OCI-LY1 (cell line): ENCODE measurements at regions not wholly inside any gene's neighbourhood (a gene's known extent, or its start where the extent isn't known, plus 50 kb on each side); places are given as distances from the start of the nearest gene placed in this dataset.
A peak's percentile ranks its signal among the peaks of the same experiment; 100 is the strongest.
"Not testable (repeated sequence)": the region's sequence is repeated elsewhere in the genome, so short reads cannot be mapped to it uniquely, and the experiment has no call there.

Source experiments
- H2AFZ ChIP-seq: fragments of 200-600 bp; sonication (generic), shearing (Covaris generic); 2 replicates; pipeline ENCODE4 v1.6.0; 2014; ENCODE audit warnings: antibody characterized with exemption, mild to moderate bottlenecking, low read length
- H3F3A ChIP-seq: fragments of 200-600 bp; sonication (generic), shearing (Covaris generic); 2 replicates; pipeline ENCODE4 v1.6.0; 2014; ENCODE audit warnings: mild to moderate bottlenecking, antibody characterized with exemption, low read length, moderate library complexity; ENCODE audit not compliant: insufficient read depth
- H3K27ac ChIP-seq: fragments of 200-600 bp; sonication (generic); 2 replicates; pipeline ENCODE4 v1.5.1; 2014; ENCODE audit warnings: low read length, mixed run types, mild to moderate bottlenecking, low read depth; ENCODE audit not compliant: poor library complexity, severe bottlenecking
- H3K27me3 ChIP-seq: fragments of 200-600 bp; sonication (generic); 2 replicates; pipeline ENCODE4 v1.6.0; 2014; ENCODE audit warnings: antibody characterized with exemption, mild to moderate bottlenecking, low read length, moderate library complexity; ENCODE audit not compliant: insufficient read depth
- H3K36me3 ChIP-seq: fragments of 200-600 bp; sonication (generic); 2 replicates; pipeline ENCODE4 v1.6.1; 2014; ENCODE audit warnings: mild to moderate bottlenecking, antibody characterized with exemption, low read length, moderate library complexity, mixed read lengths; ENCODE audit not compliant: insufficient read depth
- H3K4me1 ChIP-seq: fragments of 200-600 bp; sonication (generic); 2 replicates; pipeline ENCODE4 v1.5.1; 2014; ENCODE audit warnings: mild to moderate bottlenecking, low read length, moderate library complexity; ENCODE audit not compliant: insufficient read depth, severe bottlenecking
- H3K4me2 ChIP-seq: fragments of 200-600 bp; sonication (generic), shearing (Covaris generic); 2 replicates; pipeline ENCODE4 v1.6.1; 2014; ENCODE audit warnings: low read length
- H3K4me3 ChIP-seq: fragments of 200-600 bp; sonication (generic); 2 replicates; pipeline ENCODE4 v1.5.1; 2014; ENCODE audit warnings: low read length, low read depth, mild to moderate bottlenecking, mixed read lengths; ENCODE audit not compliant: poor library complexity, severe bottlenecking
- H3K79me2 ChIP-seq: fragments of 200-600 bp; shearing (Covaris generic); 2 replicates; pipeline ENCODE4 v1.6.1; 2016; ENCODE audit warnings: mixed run types, low read length, mixed read lengths; ENCODE audit not compliant: insufficient read depth
- H3K9ac ChIP-seq: fragments of 200-600 bp; sonication (generic), shearing (Covaris generic); 2 replicates; pipeline ENCODE4 v1.6.1; 2014; ENCODE audit warnings: mild to moderate bottlenecking, low read length, mixed read lengths
- H3K9me2 ChIP-seq: fragments of 200-600 bp; sonication (generic), shearing (Covaris generic); 2 replicates; pipeline ENCODE4 v1.6.1; 2014; ENCODE audit warnings: low read depth, mild to moderate bottlenecking, low read length, mixed read lengths
- H3K9me3 ChIP-seq: fragments of 200-600 bp; shearing (Covaris generic); 2 replicates; pipeline ENCODE4 v1.6.1; 2014; ENCODE audit warnings: low read length, mixed read lengths
- H4K20me1 ChIP-seq: fragments of 200-600 bp; sonication (generic), shearing (Covaris generic); 2 replicates; pipeline ENCODE4 v1.6.0; 2016; ENCODE audit warnings: mild to moderate bottlenecking, low read length; ENCODE audit not compliant: insufficient read depth

- H2AFZ ChIP-seq, H3K9me3 ChIP-seq, H3K4me2 ChIP-seq, H3K9ac ChIP-seq, H3K27me3 ChIP-seq, H3K36me3 ChIP-seq, H4K20me1 ChIP-seq, H3K4me3 ChIP-seq, H3K27ac ChIP-seq, H3K9me2 ChIP-seq, H3K79me2 ChIP-seq, H3F3A ChIP-seq: not testable (repeated sequence)
- peaks cover 12% of the 10 kb centered on the region for H3K4me1 ChIP-seq
Measured at GRCh38 chr2:111544006-111544405, 340.0 kb downstream of the ANAPC1 start.

GRCh38 chr2:111545723-111546431, 338.1 kb downstream of the ANAPC1 start:
- H3K9me2 ChIP-seq, H3K27me3 ChIP-seq, H3K9me3 ChIP-seq, H3K36me3 ChIP-seq, H2AFZ ChIP-seq, H4K20me1 ChIP-seq, H3K4me3 ChIP-seq, H3K9ac ChIP-seq, H3K79me2 ChIP-seq, H3F3A ChIP-seq: not testable (repeated sequence)
- peak overlapping the region; percentile 39 for H3K4me2 ChIP-seq
- H3K27ac ChIP-seq: peak overlapping the region; percentile 36
- peaks cover 12% of the 10 kb centered on the region for H3K4me1 ChIP-seq

- not testable (repeated sequence) for H3K9me3 ChIP-seq, H3K4me3 ChIP-seq, H3K9me2 ChIP-seq, H3K36me3 ChIP-seq, H3K27me3 ChIP-seq, H3F3A ChIP-seq, H2AFZ ChIP-seq, H3K9ac ChIP-seq, H4K20me1 ChIP-seq, H3K79me2 ChIP-seq
- H3K27ac ChIP-seq: peak overlapping the region; percentile 36
- peaks cover 12% of the 10 kb centered on the region for H3K4me1 ChIP-seq
- peak overlapping the region; percentile 39 for H3K4me2 ChIP-seq
Measured at GRCh38 chr2:111546578-111546977, 337.4 kb downstream of the ANAPC1 start.

- H3K27ac ChIP-seq, H3K36me3 ChIP-seq, H3K79me2 ChIP-seq, H2AFZ ChIP-seq, H3K27me3 ChIP-seq, H3K4me3 ChIP-seq, H3K9me2 ChIP-seq, H4K20me1 ChIP-seq, H3K4me2 ChIP-seq, H3F3A ChIP-seq, H3K9ac ChIP-seq, H3K9me3 ChIP-seq: not testable (repeated sequence)
- H3K4me1 ChIP-seq: peaks cover 12% of the 10 kb centered on the region
Measured at GRCh38 chr2:111549174-111549573, 334.8 kb downstream of the ANAPC1 start.

GRCh38 chr2:111551428-111551827, 332.6 kb downstream of the ANAPC1 start:
- not testable (repeated sequence) for H3K4me3 ChIP-seq, H3K4me2 ChIP-seq, H3K79me2 ChIP-seq, H3K27ac ChIP-seq, H3F3A ChIP-seq, H3K9me3 ChIP-seq, H2AFZ ChIP-seq, H3K9me2 ChIP-seq, H3K9ac ChIP-seq, H3K4me1 ChIP-seq, H3K36me3 ChIP-seq, H3K27me3 ChIP-seq, H4K20me1 ChIP-seq

- not testable (repeated sequence) for H3K9ac ChIP-seq, H3K4me2 ChIP-seq, H3K4me3 ChIP-seq, H4K20me1 ChIP-seq, H3K9me2 ChIP-seq, H3K27me3 ChIP-seq, H3K27ac ChIP-seq, H2AFZ ChIP-seq, H3K4me1 ChIP-seq, H3K79me2 ChIP-seq, H3F3A ChIP-seq, H3K36me3 ChIP-seq, H3K9me3 ChIP-seq
Measured at GRCh38 chr2:111552625-111553024, 331.4 kb downstream of the ANAPC1 start.

- H2AFZ ChIP-seq, H3K9me2 ChIP-seq, H3K4me1 ChIP-seq, H3K27me3 ChIP-seq, H3K4me2 ChIP-seq, H3K79me2 ChIP-seq, H3F3A ChIP-seq, H3K27ac ChIP-seq, H4K20me1 ChIP-seq, H3K4me3 ChIP-seq, H3K9me3 ChIP-seq, H3K36me3 ChIP-seq, H3K9ac ChIP-seq: not testable (repeated sequence)
Measured at GRCh38 chr2:111559301-111559700, 324.7 kb downstream of the ANAPC1 start.

GRCh38 chr2:111559814-111560213, 324.2 kb downstream of the ANAPC1 start:
- H3F3A ChIP-seq, H3K4me3 ChIP-seq, H3K27me3 ChIP-seq, H3K9me2 ChIP-seq, H4K20me1 ChIP-seq, H3K4me2 ChIP-seq, H3K9ac ChIP-seq, H3K36me3 ChIP-seq, H3K4me1 ChIP-seq, H3K79me2 ChIP-seq, H3K9me3 ChIP-seq, H3K27ac ChIP-seq, H2AFZ ChIP-seq: not testable (repeated sequence)
